Liver (tissue), 3 donors: ENCODE measurements at regions not wholly inside any gene's neighbourhood (a gene's known extent, or its start where the extent isn't known, plus 50 kb on each side); places are given as distances from the start of the nearest gene placed in this dataset.

Source experiments
- CTCF ChIP-seq: fragments of 150-350 bp; IDR thresholded peaks from 2 replicates; pipeline ENCODE4 v1.5.1; 2017; ENCODE audit warnings: improper control_type of control experiment, low read depth, low read length; ENCODE audit not compliant: missing input control
- EGR1 ChIP-seq, 2 donors: IDR thresholded peaks; 2 replicates each; pipeline ENCODE4 v1.6.1; 2016 to 2018; ENCODE audit warnings: antibody characterized with exemption in 2 of 2, low read depth in 2 of 2
- HNF4A ChIP-seq, 2 donors: conservative IDR thresholded peaks; 2 replicates each; pipeline ENCODE4 v1.6.1; 2016; ENCODE audit warnings: antibody characterized with exemption in 2 of 2, mild to moderate bottlenecking in 2 of 2
- JUND ChIP-seq, 2 donors: IDR thresholded peaks; 2 replicates each; pipeline ENCODE4 v1.6.1; 2016; ENCODE audit warnings: antibody characterized with exemption in 2 of 2
- TAF1 ChIP-seq: conservative IDR thresholded peaks from 2 replicates; pipeline ENCODE4 v1.6.1; 2016; ENCODE audit warnings: antibody characterized with exemption, mild to moderate bottlenecking
- YY1 ChIP-seq: IDR thresholded peaks from 2 replicates; pipeline ENCODE4 v1.6.1; 2016; ENCODE audit warnings: antibody characterized with exemption, mild to moderate bottlenecking
- ZBTB33 ChIP-seq: IDR thresholded peaks from 2 replicates; pipeline ENCODE4 v1.6.1; 2016; ENCODE audit warnings: antibody characterized with exemption
- TF ChIP-seq, protein P1 (sequence below): IDR thresholded peaks from 2 replicates; pipeline ENCODE4 v1.6.1; 2016; ENCODE audit warnings: antibody characterized with exemption, mild to moderate bottlenecking
- TF ChIP-seq, protein P2 (sequence below): IDR thresholded peaks from 2 replicates; pipeline ENCODE4 v1.6.1; 2016; ENCODE audit warnings: antibody characterized with exemption
- donor health status: healthy.
- donor health status: healthy.

DNA sequence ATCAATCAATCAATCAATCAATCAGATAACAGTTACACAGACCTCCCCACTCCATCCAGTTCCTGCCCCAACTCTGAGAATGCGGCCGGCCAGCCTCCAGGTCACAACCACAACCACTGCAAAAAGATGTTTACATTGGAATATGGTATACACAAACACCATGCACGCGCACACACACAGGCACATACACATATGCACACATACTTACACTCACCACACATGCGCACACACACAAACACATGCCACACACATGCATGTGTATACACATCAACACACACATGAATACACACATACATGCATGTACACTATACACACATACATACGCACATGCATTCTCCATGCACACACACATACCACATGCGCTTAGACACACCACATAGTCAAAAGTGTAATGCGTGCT lies 131.1 kb downstream of the PXDC1 start:
- TF ChIP-seq CTCF (no peak), TAF1 (no peak), EGR1 (IDR thresholded peaks at IDR 0.05; ENCODE audit: low read depth in 2 of 2) (no peak), JUND (IDR thresholded peaks at IDR 0.05) (no peak), YY1 (no peak), HNF4A (conservative IDR thresholded peaks at IDR 0.05) (no peak), ZBTB33 (no peak)
- TF ChIP-seq, protein P1, sequence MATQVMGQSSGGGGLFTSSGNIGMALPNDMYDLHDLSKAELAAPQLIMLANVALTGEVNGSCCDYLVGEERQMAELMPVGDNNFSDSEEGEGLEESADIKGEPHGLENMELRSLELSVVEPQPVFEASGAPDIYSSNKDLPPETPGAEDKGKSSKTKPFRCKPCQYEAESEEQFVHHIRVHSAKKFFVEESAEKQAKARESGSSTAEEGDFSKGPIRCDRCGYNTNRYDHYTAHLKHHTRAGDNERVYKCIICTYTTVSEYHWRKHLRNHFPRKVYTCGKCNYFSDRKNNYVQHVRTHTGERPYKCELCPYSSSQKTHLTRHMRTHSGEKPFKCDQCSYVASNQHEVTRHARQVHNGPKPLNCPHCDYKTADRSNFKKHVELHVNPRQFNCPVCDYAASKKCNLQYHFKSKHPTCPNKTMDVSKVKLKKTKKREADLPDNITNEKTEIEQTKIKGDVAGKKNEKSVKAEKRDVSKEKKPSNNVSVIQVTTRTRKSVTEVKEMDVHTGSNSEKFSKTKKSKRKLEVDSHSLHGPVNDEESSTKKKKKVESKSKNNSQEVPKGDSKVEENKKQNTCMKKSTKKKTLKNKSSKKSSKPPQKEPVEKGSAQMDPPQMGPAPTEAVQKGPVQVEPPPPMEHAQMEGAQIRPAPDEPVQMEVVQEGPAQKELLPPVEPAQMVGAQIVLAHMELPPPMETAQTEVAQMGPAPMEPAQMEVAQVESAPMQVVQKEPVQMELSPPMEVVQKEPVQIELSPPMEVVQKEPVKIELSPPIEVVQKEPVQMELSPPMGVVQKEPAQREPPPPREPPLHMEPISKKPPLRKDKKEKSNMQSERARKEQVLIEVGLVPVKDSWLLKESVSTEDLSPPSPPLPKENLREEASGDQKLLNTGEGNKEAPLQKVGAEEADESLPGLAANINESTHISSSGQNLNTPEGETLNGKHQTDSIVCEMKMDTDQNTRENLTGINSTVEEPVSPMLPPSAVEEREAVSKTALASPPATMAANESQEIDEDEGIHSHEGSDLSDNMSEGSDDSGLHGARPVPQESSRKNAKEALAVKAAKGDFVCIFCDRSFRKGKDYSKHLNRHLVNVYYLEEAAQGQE: no peak
- TF ChIP-seq, protein P2, sequence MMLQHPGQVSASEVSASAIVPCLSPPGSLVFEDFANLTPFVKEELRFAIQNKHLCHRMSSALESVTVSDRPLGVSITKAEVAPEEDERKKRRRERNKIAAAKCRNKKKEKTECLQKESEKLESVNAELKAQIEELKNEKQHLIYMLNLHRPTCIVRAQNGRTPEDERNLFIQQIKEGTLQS: no peak
